ENCODE measurements at regions not wholly inside any gene's neighbourhood (a gene's known extent, or its start where the extent isn't known, plus 50 kb on each side); places are given as distances from the start of the nearest gene placed in this dataset.

GRCh38 chr5:159866093-159866492 is 50.2 kb upstream of the ADRA1B start:
- intact Hi-C loops (cut with micrococcal nuclease; ENCODE audit: unreplicated experiment), result no loop called here
- Histone ChIP-seq H3K79me2 (ENCODE audit: control insufficient read depth, insufficient read depth, low read length) (no peaks in the 10 kb centered on the region), H3K4me3 (no peak overlapping the region), H3K4me2 (ENCODE audit: control insufficient read depth, insufficient read depth) (no peak overlapping the region), H2AFZ (ENCODE audit: control insufficient read depth, low read depth, low read length) (no peak overlapping the region), H3K4me1 (ENCODE audit: control insufficient read depth, insufficient read depth, low read length) (no peaks in the 10 kb centered on the region; the same call in 1 of the 2 replicates), H3K36me3 (ENCODE audit: control insufficient read depth in 2 of 2, insufficient read depth in 2 of 2, low read length in 1 of 2) (no peaks in the 10 kb centered on the region), H3K27ac (ENCODE audit: control insufficient read depth, insufficient read depth) (no peak overlapping the region), H4K20me1 (ENCODE audit: control insufficient read depth, insufficient read depth) (no peaks in the 10 kb centered on the region), H3K9ac (ENCODE audit: control insufficient read depth, insufficient read depth, low read length) (no peak overlapping the region), H3K9me3 (replicated peaks; ENCODE audit: control insufficient read depth, insufficient read depth, low read length) (no peaks in the 10 kb centered on the region), H3K27me3 (replicated peaks in 1 of 2; ENCODE audit: control insufficient read depth in 2 of 2, insufficient read depth in 2 of 2, low read length in 1 of 2) (peaks cover 2% of the 10 kb centered on the region in 2 experiments; a peak in 2 of 4 replicates)
- RAD21 ChIA-PET (ENCODE audit: unreplicated experiment), result no interaction called here
- FAIRE-seq (no peak), ATAC-seq (no peak), DNase-seq (ENCODE audit: low read depth, low spot score) (no peak)
- POLR2A ChIA-PET, result no interaction called here
- in situ Hi-C loops (cut with MboI), result no loop called here
- SMC1A ChIA-PET (ENCODE audit: uncharacterized antibody, unreplicated experiment), result no interaction called here
- TF ChIP-seq CREB1 (IDR thresholded peaks at IDR 0.05; ENCODE audit: low read depth) (no peak), MEF2B (IDR thresholded peaks at IDR 0.05; ENCODE audit: partially characterized antibody, poor library complexity, severe bottlenecking) (no peak), HSF1 (IDR thresholded peaks at IDR 0.05; ENCODE audit: low read depth, low read length) (no peak), RELB (IDR thresholded peaks at IDR 0.05; ENCODE audit: low read depth) (no peak), TARDBP (IDR thresholded peaks at IDR 0.05; ENCODE audit: borderline replicate concordance) (no peak), HDGF (IDR thresholded peaks at IDR 0.05) (no peak), TCF3 (IDR thresholded peaks at IDR 0.05; ENCODE audit: borderline replicate concordance, insufficient read depth, low read depth, low read length) (no peak), ZNF207 (IDR thresholded peaks at IDR 0.05; ENCODE audit: borderline replicate concordance) (no peak)
- WGBS (ENCODE audit: insufficient coverage, insufficient replicate concordance, low lambda C conversion rate, missing lambda C conversion rate), result 87% methylated on average over 4 of the region's 5 CpGs
- BruUV-seq (replicated peaks), result no TSS peak
- CTCF ChIA-PET, result no interaction called here

All from GM12878 (cell line).